ENCODE measurements at regions not wholly inside any gene's neighbourhood (a gene's known extent, or its start where the extent isn't known, plus 50 kb on each side); places are given as distances from the start of the nearest gene placed in this dataset.

DNA sequence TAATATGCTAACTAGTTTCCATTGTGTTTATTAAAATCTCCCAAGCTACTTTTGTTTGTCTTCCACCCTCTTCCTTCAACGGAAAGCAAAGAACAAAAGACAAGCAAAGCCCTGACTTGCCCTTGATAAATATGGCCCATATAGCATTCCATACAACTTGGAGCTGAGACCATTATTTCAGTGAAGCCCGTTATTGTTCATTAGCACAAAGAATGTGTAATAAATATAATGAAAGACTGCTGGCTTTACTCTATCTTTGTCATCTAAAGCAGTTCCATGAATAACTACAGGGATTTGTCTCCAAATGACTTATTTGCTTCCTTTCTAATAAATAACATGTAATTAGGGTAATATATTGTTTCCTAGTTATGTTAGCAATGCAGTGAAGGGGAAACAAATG is 270.7 kb upstream of the TLE4 start:
- no peak for ATAC-seq
- Mint-ChIP-seq H3K27me3 (peaks cover 12% of the 10 kb centered on the region), H3K27ac (no peak overlapping the region), H3K4me3 (no peak overlapping the region), H3K9me3 (no peaks in the 10 kb centered on the region), H3K4me1 (no peaks in the 10 kb centered on the region)
- DNase-seq = no peak

DNA sequence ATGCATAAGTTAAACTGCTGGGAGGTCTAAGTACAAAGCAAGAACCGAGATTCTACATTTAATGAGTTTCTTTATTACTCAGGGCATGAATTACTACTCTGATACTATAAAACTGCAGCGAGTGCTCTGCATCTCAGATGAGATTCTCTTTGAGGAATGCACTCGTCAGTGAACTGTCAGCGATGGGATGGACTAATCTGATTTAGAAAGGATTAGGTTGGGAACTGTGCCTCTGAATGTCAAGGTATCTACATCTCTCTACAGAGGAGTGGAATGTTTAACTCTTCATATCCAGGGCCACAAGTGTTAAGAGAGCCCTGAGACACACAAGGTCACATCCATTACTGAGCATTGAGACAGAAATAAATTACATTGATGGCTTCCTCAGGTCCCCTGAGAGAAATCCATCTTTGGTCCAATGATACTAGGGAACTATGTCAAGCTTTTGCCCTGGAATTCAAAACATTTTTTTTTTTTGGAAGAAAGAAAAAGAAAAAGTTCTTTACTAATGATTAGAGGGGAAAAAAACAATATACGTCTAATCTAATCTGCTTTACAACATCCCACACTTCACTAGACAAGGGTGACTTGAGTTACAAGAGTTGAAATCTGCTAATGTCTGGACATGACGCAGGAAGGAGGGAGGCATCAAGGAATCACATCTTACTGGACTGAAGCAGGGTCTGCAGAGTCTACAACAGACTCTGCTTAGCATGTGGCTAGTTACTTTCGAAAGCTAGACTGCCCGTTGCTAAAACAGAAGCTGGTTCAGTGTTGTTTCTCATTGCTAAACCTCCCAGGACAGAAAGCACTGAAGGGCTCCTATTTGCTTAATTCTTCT is 270.0 kb upstream of the TLE4 start:
- DNase-seq (no peak), ATAC-seq (no peak)
- H3K9me3 Mint-ChIP-seq = no peaks in the 10 kb centered on the region
- H3K27me3 Mint-ChIP-seq = peaks cover 12% of the 10 kb centered on the region
- H3K27ac Mint-ChIP-seq = no peak overlapping the region
- no peak overlapping the region for H3K4me3 Mint-ChIP-seq
- H3K4me1 Mint-ChIP-seq = no peaks in the 10 kb centered on the region

DNA sequence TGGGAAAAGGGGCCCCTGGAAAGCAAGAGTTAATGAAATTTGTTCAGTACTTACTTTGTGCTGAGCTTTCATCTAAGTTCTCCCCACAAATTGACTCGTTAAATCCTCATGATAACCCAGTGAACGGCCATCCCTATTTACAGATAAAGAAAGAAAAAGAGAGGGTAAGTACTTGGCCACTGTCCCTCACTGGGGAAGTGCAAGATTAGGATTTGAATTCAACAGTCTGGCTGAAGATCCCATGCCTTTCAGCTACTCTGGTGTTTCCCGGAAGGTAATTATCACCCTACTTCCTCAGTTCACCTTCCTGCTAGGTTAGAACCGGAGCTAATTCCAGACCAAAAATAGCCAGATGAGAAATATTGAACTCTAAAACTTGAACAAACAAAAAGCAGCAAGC is 269.2 kb upstream of the TLE4 start:
- peak overlapping the region in 1 of 2 donors; percentile 68 for H3K27ac Mint-ChIP-seq
- ATAC-seq (no peak), DNase-seq (no peak)
- H3K27me3 Mint-ChIP-seq = peaks cover 12% of the 10 kb centered on the region
- H3K9me3 Mint-ChIP-seq = no peaks in the 10 kb centered on the region
- H3K4me3 Mint-ChIP-seq = no peak overlapping the region
- H3K4me1 Mint-ChIP-seq = no peaks in the 10 kb centered on the region

DNA sequence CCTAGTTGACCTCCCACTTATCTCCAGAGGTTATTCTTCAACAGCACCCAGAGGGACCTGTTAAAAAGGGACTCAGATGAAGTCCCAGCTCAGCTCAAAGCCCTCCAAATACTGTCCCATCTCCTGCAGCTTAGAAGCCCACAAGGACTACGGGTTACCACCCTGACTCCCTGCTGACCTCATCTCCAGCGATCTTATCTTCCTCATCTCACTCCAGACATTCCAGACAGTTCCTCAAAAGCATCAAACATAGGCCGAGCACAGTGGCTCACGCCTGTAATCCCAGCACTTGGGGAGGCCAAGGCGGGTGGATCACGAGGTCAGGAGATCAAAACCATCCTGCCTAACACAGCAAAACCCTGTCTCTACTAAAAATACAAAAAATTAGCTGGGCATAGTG is 263.8 kb upstream of the TLE4 start:
- ATAC-seq = no peak
- DNase-seq = no peak
- H3K27me3 Mint-ChIP-seq = peaks cover 1% of the 10 kb centered on the region
- no peak overlapping the region for H3K27ac Mint-ChIP-seq
- no peak overlapping the region for H3K4me3 Mint-ChIP-seq
- H3K4me1 Mint-ChIP-seq = no peaks in the 10 kb centered on the region
- no peaks in the 10 kb centered on the region for H3K9me3 Mint-ChIP-seq

DNA sequence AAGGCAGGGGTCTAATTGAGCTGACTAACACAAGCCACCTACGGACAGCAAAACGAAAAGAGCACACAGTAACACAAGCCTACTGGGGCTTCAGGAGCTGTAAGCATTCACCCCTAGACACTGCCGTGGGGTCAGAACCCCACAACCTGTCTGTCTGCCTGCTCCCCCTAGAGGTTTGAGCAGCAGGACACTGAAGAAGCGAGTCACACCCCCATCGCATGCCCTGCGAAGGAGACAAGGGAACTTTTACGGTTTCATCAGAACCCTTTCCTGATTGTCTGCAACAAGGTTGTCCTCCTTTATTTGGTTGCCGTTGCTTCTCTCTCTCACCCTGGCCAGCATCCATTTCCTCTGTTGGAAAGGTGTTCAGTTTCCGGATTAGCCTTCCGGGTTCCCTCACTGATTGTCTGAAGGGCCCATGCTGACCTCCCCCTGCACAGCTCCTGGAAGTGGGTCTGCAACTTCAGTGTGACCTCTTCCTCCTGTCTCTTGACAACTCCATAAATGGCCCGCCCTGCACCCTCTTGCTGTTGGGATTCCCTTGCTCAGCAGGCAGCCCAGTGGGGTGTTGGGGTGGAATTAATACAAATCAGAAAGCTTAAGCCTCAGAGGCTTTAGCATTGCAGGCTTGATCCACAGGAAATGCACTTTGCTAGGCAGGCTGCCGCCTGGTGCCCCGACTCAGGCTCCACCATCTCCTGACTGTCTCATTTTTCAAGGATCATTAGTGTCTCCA is 258.9 kb upstream of the TLE4 start:
- Mint-ChIP-seq H3K27me3 (no peaks in the 10 kb centered on the region), H3K4me3 (no peak overlapping the region), H3K9me3 (no peaks in the 10 kb centered on the region)

DNA sequence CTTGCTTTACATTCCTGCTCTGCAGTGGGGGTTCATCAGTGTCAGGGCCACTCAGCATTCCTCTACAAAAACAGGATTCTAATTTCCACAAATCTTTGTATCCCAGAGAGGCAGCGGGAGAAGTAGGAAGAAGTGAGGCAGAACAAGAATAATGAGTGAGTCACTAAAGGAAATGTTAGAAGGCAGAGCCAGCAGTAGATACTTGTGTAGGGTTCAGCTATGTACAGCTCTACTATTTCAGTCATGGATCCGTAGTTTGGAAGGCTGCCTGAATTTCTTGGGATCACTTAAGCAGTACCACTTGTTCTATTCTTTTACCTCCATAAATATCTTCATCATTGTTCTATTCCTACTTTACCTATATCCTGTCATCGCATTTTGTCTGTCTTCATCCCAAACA is 246.3 kb upstream of the TLE4 start:
- no peaks in the 10 kb centered on the region for H3K9me3 Mint-ChIP-seq
- no peak for ATAC-seq
- no peak overlapping the region for H3K4me3 Mint-ChIP-seq
- no peak overlapping the region for H3K27ac Mint-ChIP-seq
- DNase-seq = no peak
- no peaks in the 10 kb centered on the region for H3K4me1 Mint-ChIP-seq
- H3K27me3 Mint-ChIP-seq = no peaks in the 10 kb centered on the region

More for the DNA sequence above, 258.9 kb upstream of the TLE4 start:
- Mint-ChIP-seq H3K27ac (no peak overlapping the region), H3K4me1 (no peaks in the 10 kb centered on the region)
- DNase-seq (no peak), ATAC-seq (no peak)

DNA sequence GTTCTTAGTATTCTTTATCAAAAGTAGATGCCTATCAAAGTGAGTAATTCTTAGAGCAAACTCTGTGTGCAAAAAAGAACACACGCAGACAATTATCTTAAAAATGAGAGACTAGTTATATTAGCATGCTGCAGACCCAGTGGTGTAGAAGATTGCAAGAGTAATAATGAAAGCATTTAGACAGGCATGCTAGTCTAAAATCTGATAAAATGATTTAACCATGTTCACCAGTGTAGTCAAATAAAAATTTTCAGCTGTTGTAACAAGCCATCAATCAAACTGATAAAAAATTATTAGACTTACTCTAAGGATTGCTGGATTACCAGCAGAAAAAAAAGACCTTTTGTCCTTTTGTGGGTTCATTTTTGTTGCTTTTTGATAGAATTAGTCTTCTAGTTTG is 241.9 kb upstream of the TLE4 start:
- H3K9me3 Mint-ChIP-seq = no peaks in the 10 kb centered on the region
- no peaks in the 10 kb centered on the region for H3K4me1 Mint-ChIP-seq
- no peak for DNase-seq
- no peaks in the 10 kb centered on the region for H3K27me3 Mint-ChIP-seq
- H3K27ac Mint-ChIP-seq = no peak overlapping the region
- H3K4me3 Mint-ChIP-seq = no peak overlapping the region
- ATAC-seq = no peak

DNA sequence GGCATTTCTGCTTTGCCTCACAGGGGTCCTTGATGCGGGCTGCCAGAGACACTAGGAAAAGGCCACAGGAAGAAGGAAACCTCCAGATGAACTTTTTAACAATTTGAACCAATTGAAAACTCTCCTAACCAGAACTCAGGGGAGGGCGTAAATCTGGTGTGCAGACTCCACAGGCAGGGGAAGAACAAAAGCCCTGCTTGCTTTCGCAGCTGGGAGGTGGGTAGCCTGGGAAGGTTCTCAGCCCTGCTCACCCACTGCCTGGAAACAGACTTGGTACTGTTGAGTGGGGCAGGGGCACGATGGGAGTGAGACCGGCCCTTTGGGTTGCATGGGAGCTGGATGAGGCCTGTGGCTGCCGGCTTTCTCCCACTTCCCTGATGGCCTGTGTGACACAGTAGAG is 237.8 kb upstream of the TLE4 start:
- Mint-ChIP-seq H3K9me3 (peaks cover 0 to 6% of the 10 kb centered on the region in 2 donors), H3K4me1 (no peaks in the 10 kb centered on the region), H3K27me3 (no peaks in the 10 kb centered on the region), H3K27ac (no peak overlapping the region), H3K4me3 (no peak overlapping the region)
- DNase-seq (no peak), ATAC-seq (no peak)

DNA sequence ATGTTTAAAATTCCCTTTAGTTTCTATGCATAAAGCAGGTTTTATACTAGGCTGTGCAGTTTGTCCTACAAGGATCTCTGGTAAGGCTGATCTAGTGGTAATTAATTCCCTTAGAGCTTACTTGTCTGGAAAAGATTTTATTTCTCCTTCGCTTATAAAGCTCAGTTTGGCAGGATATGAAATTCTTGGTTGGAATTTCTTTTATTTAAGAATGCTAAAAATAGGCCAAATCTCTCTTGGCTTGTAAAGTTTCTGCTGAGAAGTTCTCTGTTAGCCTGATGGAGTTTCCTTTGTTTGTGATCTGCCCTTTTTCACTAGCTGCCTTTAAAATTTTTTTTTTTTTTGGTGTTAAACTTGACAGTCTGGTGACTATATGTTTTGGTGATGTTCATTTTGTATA is 237.1 kb upstream of the TLE4 start:
- H3K4me1 Mint-ChIP-seq = no peaks in the 10 kb centered on the region
- H3K27me3 Mint-ChIP-seq = no peaks in the 10 kb centered on the region
- peaks cover 0 to 6% of the 10 kb centered on the region in 2 donors for H3K9me3 Mint-ChIP-seq
- no peak overlapping the region for H3K4me3 Mint-ChIP-seq
- DNase-seq (no peak), ATAC-seq (no peak)
- no peak overlapping the region for H3K27ac Mint-ChIP-seq

DNA sequence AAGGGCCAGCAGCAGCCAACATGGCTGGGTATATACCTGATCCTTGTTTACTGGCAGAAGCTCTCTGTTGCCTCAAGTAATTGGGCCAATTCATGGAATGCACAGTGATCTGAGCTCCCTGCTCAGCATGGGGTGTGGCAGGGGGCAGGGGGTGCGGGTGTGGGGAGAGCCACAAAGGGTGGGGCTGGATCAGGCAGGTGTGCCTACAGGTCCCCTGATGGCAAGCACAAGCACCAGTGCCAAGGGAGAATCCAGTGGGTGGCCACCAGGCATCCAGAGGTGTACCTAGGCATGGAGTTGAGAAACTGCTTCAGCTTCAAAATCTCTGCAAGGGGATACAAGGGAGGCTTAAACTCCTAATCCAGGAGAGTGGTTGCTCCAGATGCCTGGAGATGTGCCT is 235.8 kb upstream of the TLE4 start:
- no peaks in the 10 kb centered on the region for H3K4me1 Mint-ChIP-seq
- no peak for ATAC-seq
- H3K9me3 Mint-ChIP-seq = peaks cover 0 to 6% of the 10 kb centered on the region in 2 donors
- no peaks in the 10 kb centered on the region for H3K27me3 Mint-ChIP-seq
- H3K4me3 Mint-ChIP-seq = no peak overlapping the region
- H3K27ac Mint-ChIP-seq = no peak overlapping the region
- DNase-seq = no peak

DNA sequence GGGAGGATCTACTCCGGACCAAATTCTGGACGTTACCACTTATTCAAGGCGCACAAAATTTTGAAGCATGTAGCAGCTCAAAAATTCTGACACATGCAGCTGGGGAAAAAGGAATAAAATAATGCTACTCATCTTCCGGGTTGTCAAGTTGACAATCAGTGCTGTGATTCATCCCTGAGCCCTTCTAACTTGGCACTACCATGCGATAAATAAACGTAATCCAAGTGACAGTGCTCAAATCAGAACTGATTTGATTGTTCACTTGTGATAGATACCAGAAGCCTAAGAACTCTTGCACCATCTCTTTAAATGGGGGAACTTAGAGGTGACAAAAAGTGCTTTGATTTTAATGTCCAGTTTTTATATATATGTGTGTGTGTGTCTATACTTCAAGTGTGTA is 230.2 kb upstream of the TLE4 start:
- no peak for ATAC-seq
- Mint-ChIP-seq H3K27me3 (no peaks in the 10 kb centered on the region), H3K9me3 (no peaks in the 10 kb centered on the region), H3K4me3 (no peak overlapping the region), H3K4me1 (no peaks in the 10 kb centered on the region), H3K27ac (no peak overlapping the region)
- DNase-seq = no peak

DNA sequence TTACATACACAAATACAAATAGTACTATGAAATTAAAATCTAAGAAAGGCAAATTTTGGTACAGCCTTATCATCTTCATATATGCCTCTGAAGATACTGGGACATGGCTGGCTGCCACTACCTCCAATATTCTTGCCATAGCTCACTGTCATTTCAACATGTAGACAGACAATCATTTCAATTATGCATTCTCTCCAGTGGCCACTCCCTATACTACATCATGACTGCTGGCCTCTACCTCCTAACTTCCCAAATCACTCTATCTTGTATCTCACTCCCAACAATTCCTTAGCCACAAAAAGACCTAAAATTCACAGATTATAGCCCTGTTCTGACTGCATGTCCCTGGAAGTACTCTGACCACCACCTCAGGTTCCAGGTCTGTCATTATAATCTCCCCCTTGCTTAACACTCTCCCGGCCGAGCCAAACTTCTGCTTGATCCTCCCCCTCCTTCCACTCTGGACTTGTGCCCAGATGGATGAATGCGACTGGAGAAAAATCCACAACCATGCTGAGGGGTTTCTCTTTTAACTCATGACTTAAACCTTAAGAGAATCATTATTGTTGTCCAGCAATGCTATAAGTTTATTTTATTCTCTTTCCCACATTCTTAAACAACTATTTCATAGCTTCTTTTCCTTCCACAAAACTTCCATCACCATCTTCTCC is 225.3 kb upstream of the TLE4 start:
- no peak for DNase-seq
- no peaks in the 10 kb centered on the region for H3K9me3 Mint-ChIP-seq
- H3K27ac Mint-ChIP-seq = no peak overlapping the region
- no peaks in the 10 kb centered on the region for H3K4me1 Mint-ChIP-seq
- no peak overlapping the region for H3K4me3 Mint-ChIP-seq
- no peak for ATAC-seq
- H3K27me3 Mint-ChIP-seq = no peaks in the 10 kb centered on the region

DNA sequence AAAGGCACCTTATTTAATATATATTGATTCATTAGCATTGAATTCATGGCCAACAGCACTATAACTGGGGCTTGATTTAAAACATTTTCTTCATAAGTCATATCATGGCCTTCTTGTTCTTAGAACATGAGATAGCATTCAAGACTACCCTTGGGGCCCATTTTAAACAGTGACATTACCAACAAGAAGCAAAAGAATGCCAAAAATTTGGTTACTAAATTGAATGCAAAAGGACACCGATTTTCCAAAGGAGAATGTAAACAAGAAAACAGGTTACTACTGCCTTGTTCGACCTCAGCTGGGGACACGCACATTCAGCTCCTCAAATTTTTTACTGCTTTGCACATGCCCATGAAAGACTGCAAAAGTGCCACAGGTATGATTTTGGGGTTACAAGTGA is 219.4 kb upstream of the TLE4 start:
- Mint-ChIP-seq H3K4me1 (no peaks in the 10 kb centered on the region), H3K27me3 (no peaks in the 10 kb centered on the region), H3K9me3 (no peaks in the 10 kb centered on the region)

DNA sequence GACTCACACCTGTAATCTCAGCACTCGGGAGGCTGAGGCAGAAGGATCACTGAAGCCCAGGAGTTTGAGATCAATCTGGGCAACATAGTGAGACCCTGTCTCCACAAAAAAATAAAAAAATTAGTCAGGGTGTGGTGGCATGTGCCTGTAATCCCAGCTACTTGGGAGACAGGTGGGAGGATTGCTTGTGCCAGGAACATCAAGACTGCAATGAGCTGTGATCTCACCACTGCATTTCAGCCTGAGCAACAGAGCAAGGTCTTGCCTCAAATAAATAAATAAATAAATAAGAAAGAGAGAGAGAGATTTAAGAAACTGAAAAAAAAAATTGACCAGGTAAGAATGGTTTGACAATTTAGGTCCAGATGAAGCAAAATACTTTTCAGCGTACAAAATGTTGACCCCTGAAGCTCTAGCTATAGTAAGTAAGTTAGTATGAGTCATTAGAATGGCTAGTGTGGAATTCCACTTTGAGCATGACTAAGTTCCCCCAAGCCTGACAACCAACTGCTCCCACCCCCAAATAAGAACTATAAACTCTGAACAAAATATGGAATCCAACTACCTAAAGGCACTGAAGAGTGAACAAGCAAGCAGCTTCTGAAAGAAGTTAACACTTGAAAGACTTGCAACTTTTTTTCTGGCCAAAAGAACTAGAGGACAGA is 217.8 kb upstream of the TLE4 start:
- Mint-ChIP-seq H3K9me3 (no peaks in the 10 kb centered on the region), H3K27ac (no peak overlapping the region)
- no peak for DNase-seq

More for the DNA sequence above, 219.4 kb upstream of the TLE4 start:
- no peak overlapping the region for H3K4me3 Mint-ChIP-seq
- no peak for DNase-seq
- H3K27ac Mint-ChIP-seq = no peak overlapping the region
- ATAC-seq = no peak

DNA sequence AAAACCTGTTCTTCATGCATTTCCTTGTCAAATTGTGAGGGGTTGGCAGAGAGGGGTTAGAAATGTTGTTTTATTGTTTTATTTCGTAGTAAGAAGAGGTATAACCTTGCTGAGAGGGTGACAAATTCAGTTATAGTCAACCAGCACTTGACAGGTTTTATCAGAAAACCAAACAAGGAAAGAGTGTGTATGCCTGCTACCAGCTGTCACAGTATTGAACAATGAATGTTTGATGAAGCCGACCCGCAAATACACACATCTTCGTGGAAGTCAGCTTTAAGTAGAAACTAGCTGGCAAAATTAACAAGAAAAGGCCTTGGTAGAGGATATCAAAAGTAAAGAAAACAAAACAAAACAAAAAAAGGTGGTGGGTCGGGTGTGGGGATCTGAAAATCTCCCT is 214.6 kb upstream of the TLE4 start:
- ATAC-seq = no peak
- Mint-ChIP-seq H3K27me3 (no peaks in the 10 kb centered on the region), H3K4me3 (no peak overlapping the region), H3K9me3 (no peaks in the 10 kb centered on the region), H3K27ac (no peak overlapping the region), H3K4me1 (no peaks in the 10 kb centered on the region)
- DNase-seq = no peak

More for the DNA sequence above, 217.8 kb upstream of the TLE4 start:
- Mint-ChIP-seq H3K4me1 (no peaks in the 10 kb centered on the region), H3K27me3 (no peaks in the 10 kb centered on the region), H3K4me3 (no peak overlapping the region)
- no peak for ATAC-seq

DNA sequence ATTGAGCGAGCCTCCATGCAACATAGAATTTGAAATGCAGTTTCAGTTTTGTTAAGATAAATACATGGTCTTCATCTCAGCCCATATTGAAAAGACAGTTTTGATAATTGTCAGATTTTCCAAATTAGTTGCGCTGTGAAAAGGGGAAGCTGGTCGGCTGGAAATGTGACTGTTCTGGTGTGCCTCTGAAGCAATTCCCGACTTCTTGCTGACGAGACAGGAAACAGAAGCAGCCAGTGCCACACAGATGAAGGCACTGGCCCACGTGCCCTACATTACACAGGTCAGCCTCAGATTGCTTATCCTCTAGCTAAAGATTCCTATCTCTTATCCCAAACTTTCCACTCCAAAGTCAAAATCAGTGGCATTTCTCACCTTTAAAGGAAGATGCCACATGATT is 214.1 kb upstream of the TLE4 start:
- H3K27ac Mint-ChIP-seq = no peak overlapping the region
- H3K27me3 Mint-ChIP-seq = no peaks in the 10 kb centered on the region
- H3K9me3 Mint-ChIP-seq = no peaks in the 10 kb centered on the region
- no peaks in the 10 kb centered on the region for H3K4me1 Mint-ChIP-seq
- no peak for DNase-seq
- no peak for ATAC-seq
- no peak overlapping the region for H3K4me3 Mint-ChIP-seq

All from stimulated activated naive CD8-positive, alpha-beta T cell treated with anti-CD3 and anti-CD28 coated beads, Interleukin-15, amount 100 ng/mL, for 72 hours (primary cell).